ENCODE measurements at regions not wholly inside any gene's neighbourhood (a gene's known extent, or its start where the extent isn't known, plus 50 kb on each side); places are given as distances from the start of the nearest gene placed in this dataset.
"Not testable (repeated sequence)": the region's sequence is repeated elsewhere in the genome, so short reads cannot be mapped to it uniquely, and the experiment has no call there.

GRCh38 chr14:92223025-92223424 is 99.9 kb upstream of the SLC24A4 start:
- no peak for DNase-seq
- intact Hi-C loops (cut with DNase I) = no loop called here
- H3K27ac ChIP-seq = no peak overlapping the region
- no peak for ATAC-seq
- H3K27me3 ChIP-seq = no peaks in the 10 kb centered on the region
- 39 to 58% methylated on average over 2 to 3 of the region's 3 CpGs for WGBS, 2 donors
- no peaks in the 10 kb centered on the region for H3K9me3 ChIP-seq
- no peaks in the 10 kb centered on the region for H3K4me1 ChIP-seq
- no peak overlapping the region for H3K4me3 ChIP-seq
- TF ChIP-seq POLR2A (IDR thresholded peaks at IDR 0.05) (no peak), CTCF (IDR thresholded peaks at IDR 0.05) (no peak)
- H3K36me3 ChIP-seq (replicated peaks in 1 of 2; ENCODE audit: insufficient read depth in 1 of 2, low read depth in 2 of 2) = no peaks in the 10 kb centered on the region

DNA sequence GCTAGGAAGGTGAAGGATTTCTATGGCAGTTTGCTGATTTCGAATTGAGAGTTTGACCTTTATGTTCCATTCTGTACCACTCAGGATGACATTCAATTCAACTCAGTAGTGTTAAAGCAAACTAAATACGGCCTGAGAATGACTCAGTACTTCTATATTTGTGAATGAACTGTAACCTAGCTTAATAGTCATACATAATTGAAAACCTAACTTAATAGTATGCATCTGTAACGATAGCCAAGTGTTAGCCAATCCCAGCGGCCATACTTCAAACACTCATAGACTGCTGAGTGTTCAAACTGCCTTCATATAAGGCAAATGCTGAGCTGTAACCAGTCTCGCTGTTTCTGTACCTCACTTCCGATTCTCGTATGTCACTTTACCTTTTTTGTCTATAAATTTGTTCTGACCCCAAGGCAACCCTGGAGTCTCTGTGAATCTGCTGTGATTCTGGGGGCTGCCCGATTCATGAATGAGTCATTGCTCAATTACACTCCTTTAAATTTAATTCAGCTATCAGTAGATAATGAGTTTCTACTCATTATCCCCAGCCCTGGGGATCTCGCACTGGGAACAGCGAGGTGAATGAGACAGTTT is 98.5 kb upstream of the SLC24A4 start:
- ATAC-seq = no peak
- no peaks in the 10 kb centered on the region for H3K4me1 ChIP-seq
- H3K27ac ChIP-seq = no peak overlapping the region
- intact Hi-C loops (cut with DNase I) = no loop called here
- TF ChIP-seq POLR2A (IDR thresholded peaks at IDR 0.05) = no peak
- TF ChIP-seq CTCF (IDR thresholded peaks at IDR 0.05) = no peak
- H3K9me3 ChIP-seq = no peaks in the 10 kb centered on the region
- no peak overlapping the region for H3K4me3 ChIP-seq
- no peaks in the 10 kb centered on the region for H3K36me3 ChIP-seq (replicated peaks in 1 of 2; ENCODE audit: insufficient read depth in 1 of 2, low read depth in 2 of 2)
- DNase-seq = no peak
- WGBS, 2 donors = 65 to 68% methylated on average over 10 of the region's 10 CpGs
- no peaks in the 10 kb centered on the region for H3K27me3 ChIP-seq

GRCh38 chr14:92225731-92226130 is 97.2 kb upstream of the SLC24A4 start:
- Histone ChIP-seq H3K27me3 (no peaks in the 10 kb centered on the region), H3K36me3 (replicated peaks in 1 of 2; ENCODE audit: insufficient read depth in 1 of 2, low read depth in 2 of 2) (no peaks in the 10 kb centered on the region), H3K27ac (no peak overlapping the region), H3K9me3 (no peaks in the 10 kb centered on the region), H3K4me3 (no peak overlapping the region), H3K4me1 (no peaks in the 10 kb centered on the region)
- DNase-seq (no peak), ATAC-seq (no peak)
- TF ChIP-seq POLR2A (IDR thresholded peaks at IDR 0.05) (no peak), CTCF (IDR thresholded peaks at IDR 0.05) (no peak)
- intact Hi-C loops (cut with DNase I) = no loop called here
- 34 to 37% methylated on average over 2 of the region's 2 CpGs for WGBS, 2 donors

DNA sequence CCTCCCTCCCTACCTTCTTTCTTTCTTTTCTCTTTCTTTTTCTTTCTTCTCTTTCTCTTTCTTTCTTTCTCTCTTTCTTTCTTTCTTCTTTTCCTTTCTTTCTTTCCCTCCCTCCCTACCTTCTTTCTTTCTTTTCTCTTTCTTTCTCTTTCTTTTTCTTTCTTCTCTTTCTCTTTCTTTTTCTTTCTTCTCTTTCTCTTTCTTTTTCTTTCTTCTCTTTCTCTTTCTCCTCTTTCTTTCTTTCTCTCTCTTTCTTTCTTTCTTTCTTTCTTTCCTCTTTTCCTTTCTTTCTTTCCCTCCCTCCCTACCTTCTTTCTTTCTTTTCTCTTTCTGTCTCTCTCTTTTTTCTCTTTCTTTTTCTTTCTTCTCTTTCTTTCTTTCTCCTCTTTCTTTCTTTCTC is 96.8 kb upstream of the SLC24A4 start:
- H3K4me1 ChIP-seq; H3K4me3 ChIP-seq; H3K9me3 ChIP-seq; H3K36me3 ChIP-seq (replicated peaks in 1 of 2; ENCODE audit: insufficient read depth in 1 of 2, low read depth in 2 of 2); H3K27ac ChIP-seq; intact Hi-C loops (cut with DNase I); H3K27me3 ChIP-seq; ATAC-seq; DNase-seq: not testable (repeated sequence)

GRCh38 chr14:92236243-92236900 is 86.6 kb upstream of the SLC24A4 start:
- TF ChIP-seq CTCF (IDR thresholded peaks at IDR 0.05) (no peak), POLR2A (IDR thresholded peaks at IDR 0.05) (no peak)
- H3K27me3 ChIP-seq = no peaks in the 10 kb centered on the region
- intact Hi-C loops (cut with DNase I) = no loop called here
- 50% methylated on average over 8 to 9 of the region's 9 CpGs for WGBS, 2 donors
- ATAC-seq = no peak
- peaks cover 0 to 9% (median 0%) of the 10 kb centered on the region in 3 donors for H3K9me3 ChIP-seq
- H3K36me3 ChIP-seq (replicated peaks in 1 of 2; ENCODE audit: insufficient read depth in 1 of 2, low read depth in 2 of 2) = no peaks in the 10 kb centered on the region
- no peak overlapping the region for H3K4me3 ChIP-seq
- H3K27ac ChIP-seq = no peak overlapping the region
- no peaks in the 10 kb centered on the region for H3K4me1 ChIP-seq
- no peak for DNase-seq
